ENCODE measurements at regions not wholly inside any gene's neighbourhood (a gene's known extent, or its start where the extent isn't known, plus 50 kb on each side); places are given as distances from the start of the nearest gene placed in this dataset.

GRCh38 chr6:45787384-45787783 lies 228.3 kb downstream of the CLIC5 start:
- no peaks in the 10 kb centered on the region for H3K9me3 Mint-ChIP-seq
- intact Hi-C loops (cut with micrococcal nuclease): no loop called here
- no peaks in the 10 kb centered on the region for H3K36me3 Mint-ChIP-seq
- no peak for TF ChIP-seq CTCF (IDR thresholded peaks at IDR 0.05)
- no peak for ATAC-seq
- no peak for DNase-seq
- no peak overlapping the region for H3K4me3 ChIP-seq (ENCODE audit: low read length)
- H3K4me3 Mint-ChIP-seq: no peak overlapping the region
- H3K27me3 ChIP-seq (ENCODE audit: control insufficient read depth, insufficient read depth, low read length): no peaks in the 10 kb centered on the region
- H3K4me1 ChIP-seq (ENCODE audit: control insufficient read depth, insufficient read depth, low read length): no peaks in the 10 kb centered on the region
- WGBS (ENCODE audit: insufficient coverage): 93% methylated on average over 3 of the region's 3 CpGs
- H3K4me1 Mint-ChIP-seq: no peaks in the 10 kb centered on the region
- H3K36me3 ChIP-seq (ENCODE audit: control insufficient read depth, insufficient read depth, low read length): no peaks in the 10 kb centered on the region
- no peak overlapping the region for H3K27ac ChIP-seq (ENCODE audit: low read length)
- H3K27me3 Mint-ChIP-seq (ENCODE audit: low read depth in 2 of 2): peaks cover 5 to 14% of the 10 kb centered on the region in 2 donors
- no peak overlapping the region for H3K27ac Mint-ChIP-seq
- H3K9me3 ChIP-seq (ENCODE audit: control insufficient read depth, insufficient read depth, low read length): no peaks in the 10 kb centered on the region

GRCh38 chr6:45786355-45786781 lies 229.3 kb downstream of the CLIC5 start:
- H3K27ac Mint-ChIP-seq: no peak overlapping the region
- Histone ChIP-seq H3K36me3 (ENCODE audit: control insufficient read depth, insufficient read depth, low read length) (no peaks in the 10 kb centered on the region), H3K4me1 (ENCODE audit: control insufficient read depth, insufficient read depth, low read length) (no peaks in the 10 kb centered on the region), H3K27ac (ENCODE audit: low read length) (no peak overlapping the region), H3K9me3 (ENCODE audit: control insufficient read depth, insufficient read depth, low read length) (no peaks in the 10 kb centered on the region), H3K4me3 (ENCODE audit: low read length) (no peak overlapping the region), H3K27me3 (ENCODE audit: control insufficient read depth, insufficient read depth, low read length) (no peaks in the 10 kb centered on the region)
- no peaks in the 10 kb centered on the region for H3K36me3 Mint-ChIP-seq
- no peaks in the 10 kb centered on the region for H3K9me3 Mint-ChIP-seq
- no peak overlapping the region for H3K4me3 Mint-ChIP-seq
- ATAC-seq (no peak), DNase-seq (no peak)
- no peaks in the 10 kb centered on the region for H3K4me1 Mint-ChIP-seq
- intact Hi-C loops (cut with micrococcal nuclease): no loop called here
- WGBS (ENCODE audit: insufficient coverage): 92% methylated on average over 6 of the region's 6 CpGs
- peaks cover 5 to 14% of the 10 kb centered on the region in 2 donors for H3K27me3 Mint-ChIP-seq (ENCODE audit: low read depth in 2 of 2)
- TF ChIP-seq CTCF (IDR thresholded peaks at IDR 0.05): no peak

- H3K4me3 Mint-ChIP-seq: no peak overlapping the region
- H3K4me1 Mint-ChIP-seq: no peaks in the 10 kb centered on the region
- DNase-seq (no peak), ATAC-seq (no peak)
- 100% methylated on average over 1 of the region's 1 CpG for WGBS (ENCODE audit: insufficient coverage)
- H3K36me3 ChIP-seq (ENCODE audit: control insufficient read depth, insufficient read depth, low read length): no peaks in the 10 kb centered on the region
- no peak overlapping the region for H3K4me3 ChIP-seq (ENCODE audit: low read length)
- no peaks in the 10 kb centered on the region for H3K36me3 Mint-ChIP-seq
- no peaks in the 10 kb centered on the region for H3K4me1 ChIP-seq (ENCODE audit: control insufficient read depth, insufficient read depth, low read length)
- H3K27ac ChIP-seq (ENCODE audit: low read length): no peak overlapping the region
- H3K27me3 Mint-ChIP-seq (ENCODE audit: low read depth in 2 of 2): peaks cover 0 to 3% of the 10 kb centered on the region in 2 donors
- TF ChIP-seq CTCF (IDR thresholded peaks at IDR 0.05): no peak
- H3K9me3 ChIP-seq (ENCODE audit: control insufficient read depth, insufficient read depth, low read length): no peaks in the 10 kb centered on the region
- intact Hi-C loops (cut with micrococcal nuclease): no loop called here
- H3K27ac Mint-ChIP-seq: no peak overlapping the region
- no peaks in the 10 kb centered on the region for H3K9me3 Mint-ChIP-seq
- no peaks in the 10 kb centered on the region for H3K27me3 ChIP-seq (ENCODE audit: control insufficient read depth, insufficient read depth, low read length)
Observed at GRCh38 chr6:45784250-45784649, 231.4 kb downstream of the CLIC5 start.

- H3K4me3 Mint-ChIP-seq: no peak overlapping the region
- no peaks in the 10 kb centered on the region for H3K9me3 Mint-ChIP-seq
- no peaks in the 10 kb centered on the region for H3K4me1 Mint-ChIP-seq
- H3K27me3 Mint-ChIP-seq (ENCODE audit: low read depth in 2 of 2): peaks cover 0 to 7% of the 10 kb centered on the region in 2 donors
- no peak for TF ChIP-seq CTCF (IDR thresholded peaks at IDR 0.05)
- Histone ChIP-seq H3K36me3 (ENCODE audit: control insufficient read depth, insufficient read depth, low read length) (no peaks in the 10 kb centered on the region), H3K4me1 (ENCODE audit: control insufficient read depth, insufficient read depth, low read length) (no peaks in the 10 kb centered on the region), H3K27ac (ENCODE audit: low read length) (no peak overlapping the region), H3K9me3 (ENCODE audit: control insufficient read depth, insufficient read depth, low read length) (no peaks in the 10 kb centered on the region), H3K4me3 (ENCODE audit: low read length) (no peak overlapping the region), H3K27me3 (ENCODE audit: control insufficient read depth, insufficient read depth, low read length) (no peaks in the 10 kb centered on the region)
- H3K27ac Mint-ChIP-seq: no peak overlapping the region
- 94% methylated on average over 4 of the region's 5 CpGs for WGBS (ENCODE audit: insufficient coverage)
- intact Hi-C loops (cut with micrococcal nuclease): no loop called here
- no peaks in the 10 kb centered on the region for H3K36me3 Mint-ChIP-seq
- no peak for ATAC-seq
- DNase-seq: no peak
Observed at GRCh38 chr6:45783716-45784115, 231.9 kb downstream of the CLIC5 start.

Data from natural killer cell (primary cell).